ENCODE measurements at regions not wholly inside any gene's neighbourhood (a gene's known extent, or its start where the extent isn't known, plus 50 kb on each side); places are given as distances from the start of the nearest gene placed in this dataset.
"Not testable (repeated sequence)": the region's sequence is repeated elsewhere in the genome, so short reads cannot be mapped to it uniquely, and the experiment has no call there.

GRCh38 chr13:73327579-73327978 lies 268.8 kb downstream of the KLF5 start:
- in situ Hi-C loops (cut with MboI; ENCODE audit: low sequenced_read_pairs), result no loop called here

GRCh38 chr13:73325723-73326558 lies 267.1 kb downstream of the KLF5 start:
- in situ Hi-C loops (cut with MboI; ENCODE audit: low sequenced_read_pairs), result no loop called here

- in situ Hi-C loops (cut with MboI; ENCODE audit: low sequenced_read_pairs), result no loop called here
These were observed 266.3 kb downstream of the KLF5 start for GRCh38 chr13:73324842-73325722.

- in situ Hi-C loops (cut with MboI; ENCODE audit: low sequenced_read_pairs), result no loop called here
These were observed 264.8 kb downstream of the KLF5 start for GRCh38 chr13:73323615-73324014.

- in situ Hi-C loops (cut with MboI; ENCODE audit: low sequenced_read_pairs), result no loop called here
These were observed 262.2 kb downstream of the KLF5 start for GRCh38 chr13:73321043-73321442.

- in situ Hi-C loops (cut with MboI; ENCODE audit: low sequenced_read_pairs), result no loop called here
These were observed 258.3 kb downstream of the KLF5 start for GRCh38 chr13:73317140-73317539.

GRCh38 chr13:73310366-73310765 lies 251.6 kb downstream of the KLF5 start:
- in situ Hi-C loops (cut with MboI; ENCODE audit: low sequenced_read_pairs), result no loop called here

GRCh38 chr13:73307481-73307880 lies 248.7 kb downstream of the KLF5 start:
- in situ Hi-C loops (cut with MboI; ENCODE audit: low sequenced_read_pairs), result no loop called here

GRCh38 chr13:73306688-73307087 lies 247.9 kb downstream of the KLF5 start:
- in situ Hi-C loops (cut with MboI; ENCODE audit: low sequenced_read_pairs), result no loop called here

- in situ Hi-C loops (cut with MboI; ENCODE audit: low sequenced_read_pairs), result no loop called here
These were observed 245.6 kb downstream of the KLF5 start for GRCh38 chr13:73304442-73304841.

GRCh38 chr13:73303851-73304250 lies 245.0 kb downstream of the KLF5 start:
- in situ Hi-C loops (cut with MboI; ENCODE audit: low sequenced_read_pairs), result no loop called here

- in situ Hi-C loops (cut with MboI; ENCODE audit: low sequenced_read_pairs), result not testable (repeated sequence)
These were observed 242.8 kb downstream of the KLF5 start for GRCh38 chr13:73301622-73302021.

- in situ Hi-C loops (cut with MboI; ENCODE audit: low sequenced_read_pairs), result no loop called here
These were observed 242.1 kb downstream of the KLF5 start for GRCh38 chr13:73300718-73301425.

- in situ Hi-C loops (cut with MboI; ENCODE audit: low sequenced_read_pairs), result no loop called here
These were observed 241.0 kb downstream of the KLF5 start for GRCh38 chr13:73299787-73300186.

- in situ Hi-C loops (cut with MboI; ENCODE audit: low sequenced_read_pairs), result no loop called here
These were observed 235.2 kb downstream of the KLF5 start for GRCh38 chr13:73293913-73294523.

- in situ Hi-C loops (cut with MboI; ENCODE audit: low sequenced_read_pairs), result no loop called here
These were observed 233.3 kb downstream of the KLF5 start for GRCh38 chr13:73292127-73292526.

- in situ Hi-C loops (cut with MboI; ENCODE audit: low sequenced_read_pairs), result no loop called here
These were observed 232.0 kb downstream of the KLF5 start for GRCh38 chr13:73290844-73291243.

- in situ Hi-C loops (cut with MboI; ENCODE audit: low sequenced_read_pairs), result no loop called here
These were observed 229.8 kb downstream of the KLF5 start for GRCh38 chr13:73288596-73288995.

GRCh38 chr13:73287831-73288230 lies 229.0 kb downstream of the KLF5 start:
- in situ Hi-C loops (cut with MboI; ENCODE audit: low sequenced_read_pairs), result no loop called here

GRCh38 chr13:73286942-73287620 lies 228.3 kb downstream of the KLF5 start:
- in situ Hi-C loops (cut with MboI; ENCODE audit: low sequenced_read_pairs), result no loop called here

Measured in HL-60/S4 (cell line).